ENCODE measurements at regions not wholly inside any gene's neighbourhood (a gene's known extent, or its start where the extent isn't known, plus 50 kb on each side); places are given as distances from the start of the nearest gene placed in this dataset.

GRCh38 chr3:99071096-99071495, 169.6 kb upstream of the DCBLD2 start:
- Mint-ChIP-seq H3K4me3 (no peak overlapping the region), H3K4me1 (no peaks in the 10 kb centered on the region), H3K9me3 (peaks cover 4% of the 10 kb centered on the region), H3K36me3 (no peaks in the 10 kb centered on the region), H3K27me3 (ENCODE audit: insufficient read depth, low read depth) (peaks cover 3% of the 10 kb centered on the region), H3K27ac (no peak overlapping the region)
- Histone ChIP-seq H3K4me3 (no peak overlapping the region), H3F3A (ENCODE audit: low read depth) (no peaks in the 10 kb centered on the region), H3K27ac (no peak overlapping the region), H3K9me3 (ENCODE audit: low read depth) (no peaks in the 10 kb centered on the region), H3K9ac (no peak overlapping the region), H3K4me2 (no peak overlapping the region), H3K4me1 (no peaks in the 10 kb centered on the region), H2AFZ (replicated peaks) (no peak overlapping the region), H4K20me1 (ENCODE audit: low read depth) (no peaks in the 10 kb centered on the region), H3K27me3 (no peaks in the 10 kb centered on the region), H3K36me3 (no peaks in the 10 kb centered on the region), H3K79me2 (ENCODE audit: low read depth) (no peaks in the 10 kb centered on the region)
- DNase-seq (ENCODE audit: low spot score): no peak
- TF ChIP-seq EZH2 (IDR thresholded peaks at IDR 0.05) (no peak), CTCF (IDR thresholded peaks at IDR 0.05) (no peak), EZH2phosphoT487 (IDR thresholded peaks at IDR 0.05) (no peak)

GRCh38 chr3:99069973-99070372, 168.5 kb upstream of the DCBLD2 start:
- Histone ChIP-seq H4K20me1 (ENCODE audit: low read depth) (no peaks in the 10 kb centered on the region), H3K79me2 (ENCODE audit: low read depth) (no peaks in the 10 kb centered on the region), H3K9me3 (ENCODE audit: low read depth) (no peaks in the 10 kb centered on the region), H3K4me1 (no peaks in the 10 kb centered on the region), H3K4me3 (no peak overlapping the region), H3K27ac (no peak overlapping the region), H3K36me3 (no peaks in the 10 kb centered on the region), H2AFZ (replicated peaks) (no peak overlapping the region), H3K4me2 (no peak overlapping the region), H3K9ac (no peak overlapping the region), H3K27me3 (no peaks in the 10 kb centered on the region), H3F3A (ENCODE audit: low read depth) (no peaks in the 10 kb centered on the region)
- TF ChIP-seq CTCF (IDR thresholded peaks at IDR 0.05): no peak
- Mint-ChIP-seq H3K4me1 (no peaks in the 10 kb centered on the region), H3K27ac (no peak overlapping the region), H3K9me3 (peaks cover 4% of the 10 kb centered on the region), H3K36me3 (no peaks in the 10 kb centered on the region), H3K4me3 (no peak overlapping the region), H3K27me3 (ENCODE audit: insufficient read depth, low read depth) (peaks cover 3% of the 10 kb centered on the region)
- no peak for DNase-seq (ENCODE audit: low spot score)

DNA sequence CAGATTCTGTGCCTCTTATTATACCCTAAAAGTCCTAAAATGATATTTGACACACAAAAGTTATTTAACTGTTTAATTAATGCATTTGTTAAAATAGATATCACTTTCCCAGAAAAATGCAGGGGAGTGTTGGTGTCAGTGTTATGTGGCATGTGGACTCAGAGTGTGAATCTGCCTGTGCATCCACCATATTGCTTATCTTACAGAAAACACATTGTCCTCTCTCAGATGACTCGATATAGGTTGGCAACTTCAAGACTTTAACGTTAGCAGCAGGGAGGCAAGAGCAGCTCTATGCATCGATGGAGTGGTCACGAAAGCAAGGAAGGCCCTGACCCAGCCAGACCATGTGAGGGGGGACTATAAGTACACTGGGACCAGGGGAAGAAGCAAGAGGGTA, 165.4 kb upstream of the DCBLD2 start:
- no peaks in the 10 kb centered on the region for H3K36me3 ChIP-seq
- H3K9ac ChIP-seq: no peak overlapping the region
- H3K27me3 ChIP-seq: no peaks in the 10 kb centered on the region
- Mint-ChIP-seq H3K36me3 (no peaks in the 10 kb centered on the region), H3K27ac (no peak overlapping the region), H3K9me3 (peaks cover 3% of the 10 kb centered on the region), H3K27me3 (ENCODE audit: insufficient read depth, low read depth) (no peaks in the 10 kb centered on the region), H3K4me1 (no peaks in the 10 kb centered on the region), H3K4me3 (no peak overlapping the region)
- H3K9me3 ChIP-seq (ENCODE audit: low read depth): no peaks in the 10 kb centered on the region
- H3K4me1 ChIP-seq: no peaks in the 10 kb centered on the region
- no peaks in the 10 kb centered on the region for H3F3A ChIP-seq (ENCODE audit: low read depth)
- no peak overlapping the region for H2AFZ ChIP-seq (replicated peaks)
- H3K79me2 ChIP-seq (ENCODE audit: low read depth): no peaks in the 10 kb centered on the region
- no peaks in the 10 kb centered on the region for H4K20me1 ChIP-seq (ENCODE audit: low read depth)
- TF ChIP-seq EZH2phosphoT487 (IDR thresholded peaks at IDR 0.05) (no peak), EZH2 (IDR thresholded peaks at IDR 0.05) (no peak), CTCF (IDR thresholded peaks at IDR 0.05) (no peak)
- no peak overlapping the region for H3K4me2 ChIP-seq
- no peak overlapping the region for H3K27ac ChIP-seq
- no peak for DNase-seq (ENCODE audit: low spot score)
- no peak overlapping the region for H3K4me3 ChIP-seq

- Mint-ChIP-seq H3K4me1 (no peaks in the 10 kb centered on the region), H3K27me3 (ENCODE audit: insufficient read depth, low read depth) (no peaks in the 10 kb centered on the region), H3K27ac (no peak overlapping the region), H3K4me3 (no peak overlapping the region), H3K36me3 (no peaks in the 10 kb centered on the region), H3K9me3 (no peaks in the 10 kb centered on the region)
- H4K20me1 ChIP-seq (ENCODE audit: low read depth): no peaks in the 10 kb centered on the region
- no peaks in the 10 kb centered on the region for H3K27me3 ChIP-seq
- H3K4me1 ChIP-seq: no peaks in the 10 kb centered on the region
- H3K27ac ChIP-seq: no peak overlapping the region
- H3K4me2 ChIP-seq: no peak overlapping the region
- H3K79me2 ChIP-seq (ENCODE audit: low read depth): no peaks in the 10 kb centered on the region
- H2AFZ ChIP-seq (replicated peaks): no peak overlapping the region
- TF ChIP-seq EZH2 (IDR thresholded peaks at IDR 0.05) (no peak), EZH2phosphoT487 (IDR thresholded peaks at IDR 0.05) (no peak), CTCF (IDR thresholded peaks at IDR 0.05) (no peak)
- H3K4me3 ChIP-seq: no peak overlapping the region
- no peaks in the 10 kb centered on the region for H3K36me3 ChIP-seq
- no peak for DNase-seq (ENCODE audit: low spot score)
- H3F3A ChIP-seq (ENCODE audit: low read depth): no peaks in the 10 kb centered on the region
- H3K9ac ChIP-seq: no peak overlapping the region
- no peaks in the 10 kb centered on the region for H3K9me3 ChIP-seq (ENCODE audit: low read depth)
Observed at GRCh38 chr3:99049164-99049563, 147.7 kb upstream of the DCBLD2 start.

Measured in neural progenitor cell (in vitro differentiated cells).